ENCODE measurements at regions not wholly inside any gene's neighbourhood (a gene's known extent, or its start where the extent isn't known, plus 50 kb on each side); places are given as distances from the start of the nearest gene placed in this dataset.
"Not testable (repeated sequence)": the region's sequence is repeated elsewhere in the genome, so short reads cannot be mapped to it uniquely, and the experiment has no call there.

- DNase-seq (ENCODE audit: low spot score), result no peak
Measured at GRCh38 chr13:107819071-107819470, 396.3 kb downstream of the LIG4 start.

- DNase-seq (ENCODE audit: low spot score), result no peak
Measured at GRCh38 chr13:107817647-107818287, 397.6 kb downstream of the LIG4 start.

GRCh38 chr13:107812014-107812412 lies 403.3 kb downstream of the LIG4 start:
- DNase-seq (ENCODE audit: low spot score), result no peak

GRCh38 chr13:107811233-107812013 lies 403.9 kb downstream of the LIG4 start:
- no peak for DNase-seq (ENCODE audit: low spot score)

GRCh38 chr13:107809125-107809524 lies 406.2 kb downstream of the LIG4 start:
- DNase-seq (ENCODE audit: low spot score), result no peak

GRCh38 chr13:107808389-107808788 lies 406.9 kb downstream of the LIG4 start:
- no peak for DNase-seq (ENCODE audit: low spot score)

- no peak for DNase-seq (ENCODE audit: low spot score)
Measured at GRCh38 chr13:107807306-107808073, 407.8 kb downstream of the LIG4 start.

GRCh38 chr13:107806726-107807125 lies 408.6 kb downstream of the LIG4 start:
- no peak for DNase-seq (ENCODE audit: low spot score)

GRCh38 chr13:107803822-107804495 lies 411.4 kb downstream of the LIG4 start:
- DNase-seq (ENCODE audit: low spot score), result no peak

- no peak for DNase-seq (ENCODE audit: low spot score)
Measured at GRCh38 chr13:107801621-107802020, 413.7 kb downstream of the LIG4 start.

- no peak for DNase-seq (ENCODE audit: low spot score)
Measured at GRCh38 chr13:107799001-107799400, 416.3 kb downstream of the LIG4 start.

GRCh38 chr13:107790397-107790796 lies 424.9 kb downstream of the LIG4 start:
- DNase-seq (ENCODE audit: low spot score), result no peak

- no peak for DNase-seq (ENCODE audit: low spot score)
Measured at GRCh38 chr13:107788464-107789165, 426.7 kb downstream of the LIG4 start.

- not testable (repeated sequence) for DNase-seq (ENCODE audit: low spot score)
Measured at GRCh38 chr13:107782646-107783045, 432.7 kb downstream of the LIG4 start.

- DNase-seq (ENCODE audit: low spot score), result no peak
Measured at GRCh38 chr13:107778094-107778493, 437.2 kb downstream of the LIG4 start.

- DNase-seq (ENCODE audit: low spot score), result no peak
Measured at GRCh38 chr13:107770541-107770940, 444.8 kb downstream of the LIG4 start.

GRCh38 chr13:107767119-107767518 lies 448.2 kb downstream of the LIG4 start:
- no peak for DNase-seq (ENCODE audit: low spot score)

- no peak for DNase-seq (ENCODE audit: low spot score)
Measured at GRCh38 chr13:107765724-107766401, 449.5 kb downstream of the LIG4 start.

- no peak for DNase-seq (ENCODE audit: low spot score)
Measured at GRCh38 chr13:107764046-107764445, 451.3 kb downstream of the LIG4 start.

GRCh38 chr13:107753748-107754147 lies 461.6 kb downstream of the LIG4 start:
- DNase-seq (ENCODE audit: low spot score), result no peak

GRCh38 chr13:107753291-107753690 lies 462.0 kb downstream of the LIG4 start:
- no peak for DNase-seq (ENCODE audit: low spot score)

Measured in ecto neural progenitor cell (in vitro differentiated cells).